Activated CD4-positive, alpha-beta memory T cell treated with anti-CD3 and anti-CD28 coated beads for 36 hours (primary cell): ENCODE measurements at regions not wholly inside any gene's neighbourhood (a gene's known extent, or its start where the extent isn't known, plus 50 kb on each side); places are given as distances from the start of the nearest gene placed in this dataset.
"Not testable (repeated sequence)": the region's sequence is repeated elsewhere in the genome, so short reads cannot be mapped to it uniquely, and the experiment has no call there.

Source experiments
- CTCF ChIA-PET: fragments of 350-600 bp; sonication (Branson Sonifier 250); formaldehyde crosslinking; loops from one replicate; lab custom pipeline; 2021; ENCODE audit warnings: antibody characterized with exemption, inconsistent platforms; lab: Charles Lee
- POLR2A ChIA-PET: fragments of 350-600 bp; sonication (Branson Sonifier 250); formaldehyde crosslinking; loops from one replicate; lab custom pipeline; 2021; ENCODE audit warnings: antibody characterized with exemption; lab: Charles Lee
- DNase-seq: peaks from one replicate; pipeline ENCODE4 v3.0.0-alpha.2; 2020
- H3K27ac Mint-ChIP-seq: one replicate; pipeline ENCODE4 v1.8.0; 2021; ENCODE audit warnings: mixed read lengths
- H3K27me3 Mint-ChIP-seq: one replicate; pipeline ENCODE4 v1.8.0; 2021; ENCODE audit warnings: mixed read lengths
- H3K36me3 Mint-ChIP-seq: one replicate; pipeline ENCODE4 v1.8.0; 2021; ENCODE audit warnings: mixed read lengths
- H3K4me1 Mint-ChIP-seq: one replicate; pipeline ENCODE4 v1.8.0; 2021; ENCODE audit warnings: low read depth, mixed read lengths
- H3K4me3 Mint-ChIP-seq: one replicate; pipeline ENCODE4 v1.8.0; 2021; ENCODE audit warnings: mild to moderate bottlenecking, mixed read lengths
- H3K9me3 Mint-ChIP-seq: one replicate; pipeline ENCODE4 v1.8.0; 2021; ENCODE audit warnings: mixed read lengths
- intact Hi-C: fragments of 100-400 bp; cut with micrococcal nuclease; formaldehyde crosslinking; loops from one replicate; pipeline ENCODE4 v1.15.1; 2023

DNA sequence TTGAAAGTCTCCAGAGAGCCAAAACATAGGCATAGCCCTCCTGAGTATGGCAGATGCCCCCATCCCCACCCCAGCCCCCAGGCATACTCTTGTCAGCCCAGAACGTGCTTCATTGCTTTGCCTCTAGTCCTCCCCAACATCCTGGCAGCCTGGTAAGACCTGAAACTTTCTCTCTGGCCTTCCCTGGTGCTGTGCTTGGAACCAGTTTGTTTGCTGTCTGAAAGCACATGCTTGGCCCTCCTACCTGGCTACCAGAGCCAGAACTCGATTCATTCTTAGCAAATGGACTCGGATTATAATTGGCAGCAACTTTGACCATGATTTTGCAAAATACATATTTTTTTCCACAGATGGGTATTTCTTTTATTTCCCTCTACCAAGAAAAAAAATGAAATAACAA is 248.1 kb downstream of the USP46 start:
- intact Hi-C loops = no loop called here
- ChIA-PET CTCF (no interaction called here), POLR2A (no interaction called here)
- Mint-ChIP-seq H3K9me3 (peaks cover 16% of the 10 kb centered on the region), H3K36me3 (no peaks in the 10 kb centered on the region), H3K27ac (no peak overlapping the region), H3K4me1 (no peaks in the 10 kb centered on the region), H3K27me3 (peaks cover 3% of the 10 kb centered on the region), H3K4me3 (no peak overlapping the region)
- DNase-seq = no peak

DNA sequence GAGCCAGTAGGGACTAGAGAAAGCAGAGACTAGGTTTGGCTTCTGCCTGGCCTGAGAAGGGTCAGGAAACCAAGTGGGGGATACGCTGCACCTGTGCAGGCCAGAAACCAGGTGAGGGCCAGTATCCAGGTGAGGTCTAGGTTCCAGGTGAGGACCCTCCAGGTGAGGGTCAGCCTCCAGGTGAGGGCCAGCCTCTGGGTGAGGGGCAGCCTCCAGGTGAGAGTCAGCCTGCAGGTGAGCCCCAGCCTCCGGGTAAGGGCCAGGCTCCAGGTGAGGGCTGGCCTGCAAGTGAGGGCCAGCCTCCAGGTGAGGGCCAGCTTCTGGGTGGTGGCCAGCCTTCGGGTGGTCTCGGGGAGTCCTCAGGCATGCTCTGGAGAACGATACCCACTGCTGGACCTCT is 238.8 kb downstream of the USP46 start:
- Mint-ChIP-seq H3K27me3 (no peaks in the 10 kb centered on the region), H3K4me1 (no peaks in the 10 kb centered on the region), H3K27ac (no peak overlapping the region), H3K4me3 (no peak overlapping the region), H3K36me3 (no peaks in the 10 kb centered on the region), H3K9me3 (peaks cover 5% of the 10 kb centered on the region)
- ChIA-PET POLR2A (no interaction called here), CTCF (no interaction called here)
- no peak for DNase-seq
- intact Hi-C loops = no loop called here

DNA sequence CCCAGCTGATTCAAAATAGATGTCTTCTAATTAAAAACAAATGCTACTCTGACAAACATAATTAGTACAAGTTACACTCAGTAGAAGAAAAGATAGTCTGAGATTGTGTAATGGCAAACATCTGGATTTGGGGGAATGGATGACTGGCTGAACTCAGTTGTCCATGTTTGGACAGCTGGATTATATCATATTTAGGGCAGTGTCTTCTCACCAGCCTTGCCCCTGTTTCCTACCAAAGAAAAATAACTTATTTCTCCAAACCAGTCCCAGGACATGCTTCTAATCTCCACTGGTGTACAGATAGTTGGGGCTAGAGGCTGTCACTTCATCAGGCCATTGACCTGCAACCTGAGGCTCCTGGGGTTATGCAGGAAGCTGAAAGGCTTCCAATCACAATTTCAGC is 237.3 kb downstream of the USP46 start:
- CTCF ChIA-PET = no interaction called here
- no peaks in the 10 kb centered on the region for H3K27me3 Mint-ChIP-seq
- no peaks in the 10 kb centered on the region for H3K36me3 Mint-ChIP-seq
- no peak overlapping the region for H3K4me3 Mint-ChIP-seq
- peaks cover 5% of the 10 kb centered on the region for H3K9me3 Mint-ChIP-seq
- H3K27ac Mint-ChIP-seq = no peak overlapping the region
- no peak for DNase-seq
- H3K4me1 Mint-ChIP-seq = no peaks in the 10 kb centered on the region
- intact Hi-C loops = no loop called here
- POLR2A ChIA-PET = no interaction called here

DNA sequence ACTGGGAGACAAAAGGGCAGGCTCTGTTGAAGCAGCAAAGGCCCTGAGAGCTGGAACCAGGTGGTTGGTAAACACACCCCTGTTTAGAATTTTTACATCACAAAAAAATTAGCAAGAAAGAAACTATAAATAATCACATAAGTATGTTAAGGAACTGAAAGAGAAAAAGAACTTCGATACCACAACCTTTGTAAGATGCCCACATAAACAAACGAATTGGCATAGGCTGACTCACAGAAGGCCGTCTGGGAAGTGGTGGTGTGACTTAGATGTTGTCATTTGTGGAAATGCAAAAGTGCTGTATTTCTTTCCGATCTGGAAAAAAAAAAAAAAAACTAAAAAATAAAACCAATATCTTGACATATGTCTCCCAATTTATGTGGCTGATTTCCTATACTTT is 235.1 kb downstream of the USP46 start:
- CTCF ChIA-PET = no interaction called here
- POLR2A ChIA-PET = no interaction called here

DNA sequence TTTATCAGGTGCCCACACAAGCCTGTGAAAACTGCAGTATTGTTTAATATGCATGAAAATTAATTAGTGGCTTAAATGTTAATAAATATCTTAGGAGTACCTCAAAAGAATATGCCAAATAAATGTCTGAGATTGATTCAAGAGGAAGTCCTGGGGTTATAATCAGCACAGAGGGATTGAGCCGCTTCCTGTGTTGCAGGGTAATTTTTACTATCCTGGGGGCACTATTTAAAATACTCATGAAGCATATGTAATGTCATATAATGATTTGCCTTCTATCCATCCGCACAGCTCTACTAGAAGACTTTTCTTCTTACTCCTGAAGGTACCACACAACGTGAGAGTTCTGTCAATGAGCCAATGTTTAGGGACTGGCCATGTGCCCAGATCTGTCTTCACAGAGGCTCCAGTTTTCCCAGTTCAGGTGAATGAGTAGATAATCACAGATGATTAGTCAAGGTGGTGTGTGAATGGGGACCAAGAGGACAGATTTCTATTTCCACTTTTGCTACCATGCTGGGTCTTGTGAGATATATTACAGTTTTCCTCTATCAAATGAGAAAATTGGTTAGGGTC is 233.3 kb downstream of the USP46 start:
- Mint-ChIP-seq H3K4me3 (no peak overlapping the region), H3K27ac (no peak overlapping the region), H3K9me3 (peaks cover 2% of the 10 kb centered on the region), H3K27me3 (no peaks in the 10 kb centered on the region), H3K36me3 (no peaks in the 10 kb centered on the region), H3K4me1 (no peaks in the 10 kb centered on the region)
- no peak for DNase-seq
- CTCF ChIA-PET = no interaction called here
- intact Hi-C loops = no loop called here
- POLR2A ChIA-PET = no interaction called here

More for the DNA sequence above, 235.1 kb downstream of the USP46 start:
- Mint-ChIP-seq H3K27me3 (no peaks in the 10 kb centered on the region), H3K36me3 (no peaks in the 10 kb centered on the region), H3K27ac (no peak overlapping the region), H3K4me1 (no peaks in the 10 kb centered on the region), H3K9me3 (peaks cover 2% of the 10 kb centered on the region), H3K4me3 (no peak overlapping the region)
- intact Hi-C loops = no loop called here
- DNase-seq = no peak

DNA sequence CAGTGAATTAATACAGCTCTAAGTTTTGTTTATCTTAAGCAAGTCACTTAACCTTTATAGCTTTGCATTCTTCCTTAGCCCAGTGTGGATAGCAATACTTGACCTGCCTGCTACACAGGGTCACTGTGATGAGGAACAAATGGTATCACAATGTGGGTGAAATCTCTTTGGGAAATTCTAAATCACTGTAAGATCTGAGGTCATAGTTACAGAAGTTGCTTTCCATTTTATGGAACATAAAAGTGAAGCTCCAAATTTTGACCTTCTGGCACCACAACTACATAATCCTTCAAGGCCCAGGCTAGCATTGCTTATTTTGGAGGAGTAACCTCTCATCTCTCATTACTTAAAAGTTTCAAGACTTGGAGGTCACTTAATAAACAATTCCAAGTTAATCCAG is 227.7 kb downstream of the USP46 start:
- Mint-ChIP-seq H3K4me1 (no peaks in the 10 kb centered on the region), H3K36me3 (no peaks in the 10 kb centered on the region), H3K4me3 (no peak overlapping the region), H3K9me3 (no peaks in the 10 kb centered on the region), H3K27ac (no peak overlapping the region), H3K27me3 (no peaks in the 10 kb centered on the region)
- intact Hi-C loops = no loop called here
- DNase-seq = no peak
- CTCF ChIA-PET = no interaction called here
- POLR2A ChIA-PET = no interaction called here

DNA sequence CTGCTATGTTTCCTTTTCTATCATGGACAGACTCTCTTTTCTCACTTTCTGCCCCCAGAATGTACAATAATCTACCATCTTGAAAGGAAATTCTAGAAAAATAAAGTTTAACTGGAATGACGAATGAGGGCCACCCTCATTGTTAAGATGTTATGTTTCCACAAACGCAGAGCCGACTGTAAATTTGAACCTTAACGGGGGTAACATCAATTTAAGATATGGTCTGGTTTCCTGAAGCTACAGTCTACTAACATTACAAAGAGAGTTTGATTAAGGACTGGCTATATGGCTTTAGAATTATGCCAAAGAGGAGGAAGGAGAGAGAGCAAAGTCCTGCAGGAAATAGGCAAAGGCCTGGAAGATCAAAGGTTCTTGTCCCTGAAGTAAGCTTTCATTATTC is 227.2 kb downstream of the USP46 start:
- ChIA-PET CTCF (no interaction called here), POLR2A (no interaction called here)
- intact Hi-C loops = no loop called here
- Mint-ChIP-seq H3K27me3 (no peaks in the 10 kb centered on the region), H3K4me3 (no peak overlapping the region), H3K4me1 (no peaks in the 10 kb centered on the region), H3K9me3 (no peaks in the 10 kb centered on the region), H3K27ac (no peak overlapping the region), H3K36me3 (no peaks in the 10 kb centered on the region)
- DNase-seq = no peak

DNA sequence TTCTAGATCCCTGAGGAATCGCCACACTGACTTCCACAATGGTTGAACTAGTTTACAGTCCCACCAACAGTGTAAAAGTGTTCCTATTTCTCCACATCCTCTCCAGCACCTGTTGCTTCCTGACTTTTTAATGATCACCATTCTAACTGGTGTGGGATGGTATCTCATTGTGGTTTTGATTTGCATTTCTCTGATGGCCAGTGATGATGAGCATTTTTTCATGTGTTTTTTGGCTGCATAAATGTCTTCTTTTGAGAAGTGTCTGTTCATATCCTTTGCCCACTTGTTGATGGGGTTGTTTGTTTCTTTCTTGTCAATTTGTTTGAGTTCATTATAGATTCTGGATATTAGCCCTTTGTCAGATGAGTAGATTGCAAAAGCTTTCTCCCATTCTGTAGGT is 216.6 kb downstream of the USP46 start:
- DNase-seq, POLR2A ChIA-PET, H3K9me3 Mint-ChIP-seq, H3K36me3 Mint-ChIP-seq, H3K4me1 Mint-ChIP-seq, intact Hi-C loops, H3K4me3 Mint-ChIP-seq, H3K27ac Mint-ChIP-seq, CTCF ChIA-PET, H3K27me3 Mint-ChIP-seq: not testable (repeated sequence)

DNA sequence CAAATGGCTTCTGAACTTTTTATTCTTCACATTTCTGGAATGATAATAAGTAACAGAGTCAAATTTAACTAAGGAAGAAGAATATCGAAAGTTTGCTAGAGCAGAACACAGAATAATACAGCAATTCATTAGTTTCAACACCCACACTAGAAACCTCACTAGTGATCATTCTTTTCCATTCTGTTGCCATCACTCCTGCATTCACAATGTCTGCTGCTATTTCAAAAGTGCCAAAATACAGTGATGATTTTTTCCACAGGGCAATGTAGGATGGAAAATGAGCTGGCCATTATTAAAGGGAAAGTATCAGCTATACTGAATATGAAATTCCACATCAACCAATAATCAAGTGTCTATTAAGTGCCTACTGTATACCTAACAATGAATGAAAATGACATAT is 186.7 kb downstream of the USP46 start:
- no peaks in the 10 kb centered on the region for H3K4me1 Mint-ChIP-seq
- intact Hi-C loops = no loop called here
- ChIA-PET POLR2A (no interaction called here), CTCF (no interaction called here)
- DNase-seq = no peak
- H3K27me3 Mint-ChIP-seq = peaks cover 5% of the 10 kb centered on the region
- H3K9me3 Mint-ChIP-seq = no peaks in the 10 kb centered on the region
- H3K36me3 Mint-ChIP-seq = no peaks in the 10 kb centered on the region
- H3K4me3 Mint-ChIP-seq = no peak overlapping the region
- no peak overlapping the region for H3K27ac Mint-ChIP-seq

DNA sequence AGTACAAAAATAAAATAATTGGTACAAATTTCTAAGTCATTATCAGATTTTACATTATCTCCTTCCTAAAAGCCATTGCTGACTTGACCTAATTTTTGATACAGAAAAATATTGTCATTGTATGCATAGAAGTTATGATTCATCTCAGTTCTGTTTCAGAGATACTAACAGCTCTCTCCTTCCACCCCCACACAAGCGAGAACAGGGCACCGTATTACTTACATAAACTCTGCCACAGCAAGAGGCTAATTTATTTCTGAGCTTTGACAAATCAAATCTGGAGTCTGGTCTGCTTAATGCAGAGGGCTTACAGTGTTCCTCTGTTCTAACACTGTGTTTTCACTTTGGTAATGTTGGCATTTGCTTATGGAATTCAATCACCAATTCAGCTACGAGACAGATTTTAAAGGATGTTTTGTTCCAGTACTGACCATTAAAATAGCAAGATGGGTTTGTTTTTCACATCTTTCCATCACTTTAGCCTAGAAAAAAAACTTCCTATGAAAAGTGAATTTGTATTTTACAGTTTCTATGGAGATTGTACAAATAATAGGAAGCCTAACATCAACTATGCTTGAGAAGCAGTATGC is 181.8 kb downstream of the USP46 start:
- H3K27ac Mint-ChIP-seq = no peak overlapping the region
- no peak for DNase-seq
- POLR2A ChIA-PET = no interaction called here
- H3K27me3 Mint-ChIP-seq = peaks cover 6% of the 10 kb centered on the region
- no peak overlapping the region for H3K4me3 Mint-ChIP-seq
- no peaks in the 10 kb centered on the region for H3K36me3 Mint-ChIP-seq
- CTCF ChIA-PET = interaction anchor here (1.1 kb wide), 1 partner anchor 69 kb away, joined by 3 read pairs; no protein-coding TSS in a partner anchor
- intact Hi-C loops = no loop called here
- no peaks in the 10 kb centered on the region for H3K4me1 Mint-ChIP-seq
- H3K9me3 Mint-ChIP-seq = no peaks in the 10 kb centered on the region

DNA sequence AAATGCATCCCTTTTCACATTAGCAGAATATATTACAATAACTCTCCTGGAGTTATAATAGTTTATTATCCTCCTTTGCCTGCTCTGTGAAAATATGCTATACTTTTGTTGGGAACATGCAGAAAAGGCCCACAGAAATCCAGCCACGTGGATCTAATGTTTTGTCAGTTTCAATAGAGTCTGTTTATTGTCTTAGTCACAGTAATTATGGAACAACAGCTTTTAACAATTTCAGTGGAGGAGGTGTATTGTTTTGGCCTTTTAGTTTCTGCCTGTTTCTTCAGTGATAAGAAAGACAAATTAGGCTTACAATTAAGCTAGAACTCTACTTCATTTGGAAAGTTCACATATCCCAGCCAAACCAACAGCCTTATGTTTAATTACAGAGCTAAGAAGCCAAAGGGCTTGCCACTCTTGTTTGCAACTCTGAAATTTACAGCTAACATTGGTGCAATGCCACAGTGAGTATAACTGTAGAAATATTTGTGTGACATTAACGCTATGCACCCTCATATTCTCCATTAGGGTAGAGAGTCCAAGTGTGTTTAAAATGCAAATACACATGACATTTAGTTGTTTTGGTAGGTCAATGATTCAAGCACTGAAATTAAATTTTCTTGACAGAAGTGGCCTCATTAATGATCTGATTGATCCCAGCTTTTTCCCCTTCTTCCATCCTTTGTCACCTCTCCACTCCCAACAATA is 175.8 kb downstream of the USP46 start:
- intact Hi-C loops = no loop called here
- Mint-ChIP-seq H3K27ac (no peak overlapping the region), H3K4me1 (no peaks in the 10 kb centered on the region), H3K27me3 (peaks cover 18% of the 10 kb centered on the region), H3K4me3 (no peak overlapping the region), H3K9me3 (no peaks in the 10 kb centered on the region), H3K36me3 (no peaks in the 10 kb centered on the region)
- DNase-seq = no peak
- CTCF ChIA-PET = no interaction called here
- POLR2A ChIA-PET = no interaction called here

DNA sequence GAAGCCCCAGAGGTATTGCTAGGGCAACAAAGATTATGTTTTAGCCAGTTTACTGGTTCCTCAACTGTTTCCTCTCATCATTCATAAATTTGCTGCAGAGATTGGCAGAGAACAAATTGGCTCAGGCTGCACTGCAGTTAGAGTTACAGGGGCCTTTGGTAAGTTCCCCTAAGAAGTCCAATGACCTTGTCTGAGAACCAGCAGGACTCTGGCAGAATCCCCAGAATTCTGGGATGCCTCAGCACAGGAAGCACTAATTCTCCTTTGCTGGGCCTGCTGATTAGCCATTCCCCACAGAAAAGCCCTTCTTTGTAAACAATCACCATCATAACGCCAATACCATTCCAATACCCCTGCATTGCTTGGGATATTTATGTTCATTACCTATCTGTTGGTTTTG is 151.3 kb downstream of the USP46 start:
- H3K36me3 Mint-ChIP-seq = no peaks in the 10 kb centered on the region
- H3K4me1 Mint-ChIP-seq = no peaks in the 10 kb centered on the region
- peaks cover 7% of the 10 kb centered on the region for H3K27me3 Mint-ChIP-seq
- H3K27ac Mint-ChIP-seq = no peak overlapping the region
- intact Hi-C loops = no loop called here
- no peak overlapping the region for H3K4me3 Mint-ChIP-seq
- no peak for DNase-seq
- ChIA-PET POLR2A (no interaction called here), CTCF (no interaction called here)
- H3K9me3 Mint-ChIP-seq = no peaks in the 10 kb centered on the region
